HFF-Myc (cell line): ENCODE measurements at regions not wholly inside any gene's neighbourhood (a gene's known extent, or its start where the extent isn't known, plus 50 kb on each side); places are given as distances from the start of the nearest gene placed in this dataset.
A peak's percentile ranks its signal among the peaks of the same experiment; 100 is the strongest.

Source experiments
- DNase-seq: peaks from one replicate; pipeline ENCODE4 v3.0.0-alpha.2; 2011; ENCODE audit warnings: low read depth; ENCODE audit errors: extremely low read depth
- H3K4me3 ChIP-seq: replicated peaks from 2 replicates; pipeline ENCODE4 v1.5.1; 2011; ENCODE audit warnings: low read depth, mild to moderate bottlenecking, control low read depth, low read length
- CTCF ChIP-seq: IDR thresholded peaks from 2 replicates; pipeline ENCODE4 v1.5.1; 2012; ENCODE audit warnings: mild to moderate bottlenecking, low read depth, low read length, control low read depth; ENCODE audit errors: missing control alignments

GRCh38 chr20:61178551-61179071, 73.5 kb upstream of the CDH4 start:
- DNase-seq: no peak
- no peak overlapping the region for H3K4me3 ChIP-seq
- TF ChIP-seq CTCF: no peak

- no peak for DNase-seq
- no peak for TF ChIP-seq CTCF
- H3K4me3 ChIP-seq: no peak overlapping the region
These were observed 67.9 kb upstream of the CDH4 start for GRCh38 chr20:61184194-61184593.

- H3K4me3 ChIP-seq: no peak overlapping the region
- no peak for TF ChIP-seq CTCF
- DNase-seq: no peak
These were observed 66.9 kb upstream of the CDH4 start for GRCh38 chr20:61185181-61185580.

GRCh38 chr20:61185841-61186601, 66.0 kb upstream of the CDH4 start:
- TF ChIP-seq CTCF: no peak
- peak; percentile 87 for DNase-seq
- no peak overlapping the region for H3K4me3 ChIP-seq

GRCh38 chr20:61186771-61187472, 65.1 kb upstream of the CDH4 start:
- H3K4me3 ChIP-seq: no peak overlapping the region
- TF ChIP-seq CTCF: no peak
- DNase-seq: no peak

- no peak for DNase-seq
- no peak overlapping the region for H3K4me3 ChIP-seq
- TF ChIP-seq CTCF: no peak
These were observed 62.5 kb upstream of the CDH4 start for GRCh38 chr20:61189534-61189933.
